ENCODE measurements at regions not wholly inside any gene's neighbourhood (a gene's known extent, or its start where the extent isn't known, plus 50 kb on each side); places are given as distances from the start of the nearest gene placed in this dataset.
A peak's percentile ranks its signal among the peaks of the same experiment; 100 is the strongest.

DNA sequence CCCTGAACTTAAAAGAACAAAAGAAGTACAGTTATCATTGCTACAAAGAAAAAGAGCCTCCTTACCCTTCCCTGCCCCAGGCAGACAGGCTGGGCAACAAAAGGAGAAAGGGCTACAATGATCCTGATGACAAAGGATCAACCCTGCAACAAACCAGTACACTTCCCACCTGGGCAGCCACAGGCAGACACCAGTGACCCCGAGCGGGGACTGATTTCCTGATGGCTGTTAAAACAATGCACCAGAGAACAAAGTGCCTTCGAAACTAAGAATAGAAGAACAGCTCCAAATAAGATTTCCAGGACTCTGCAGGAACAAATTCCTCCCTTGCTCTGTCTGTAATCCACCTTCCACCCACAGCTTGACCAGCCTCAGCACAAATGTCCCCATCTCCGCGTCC is 106.3 kb upstream of the ARHGEF3 start:
- ATAC-seq (no peak), DNase-seq (no peak)
- Histone ChIP-seq H3K9me3 (ENCODE audit: control insufficient read depth, insufficient read depth, low read length) (no peaks in the 10 kb centered on the region), H3K4me3 (ENCODE audit: low read length) (no peak overlapping the region), H3K27ac (ENCODE audit: low read length) (no peak overlapping the region), H3K4me1 (ENCODE audit: control insufficient read depth, insufficient read depth, low read length) (no peaks in the 10 kb centered on the region), H3K36me3 (ENCODE audit: control insufficient read depth, insufficient read depth, low read length) (peaks cover 5% of the 10 kb centered on the region), H3K27me3 (ENCODE audit: control insufficient read depth, insufficient read depth, low read length) (no peaks in the 10 kb centered on the region)
- Mint-ChIP-seq H3K27me3 (ENCODE audit: low read depth in 2 of 2) (no peaks in the 10 kb centered on the region), H3K4me1 (peaks cover 26 to 32% of the 10 kb centered on the region in 2 donors), H3K27ac (no peak overlapping the region), H3K9me3 (no peaks in the 10 kb centered on the region), H3K4me3 (no peak overlapping the region), H3K36me3 (no peaks in the 10 kb centered on the region)
- TF ChIP-seq, protein P1, sequence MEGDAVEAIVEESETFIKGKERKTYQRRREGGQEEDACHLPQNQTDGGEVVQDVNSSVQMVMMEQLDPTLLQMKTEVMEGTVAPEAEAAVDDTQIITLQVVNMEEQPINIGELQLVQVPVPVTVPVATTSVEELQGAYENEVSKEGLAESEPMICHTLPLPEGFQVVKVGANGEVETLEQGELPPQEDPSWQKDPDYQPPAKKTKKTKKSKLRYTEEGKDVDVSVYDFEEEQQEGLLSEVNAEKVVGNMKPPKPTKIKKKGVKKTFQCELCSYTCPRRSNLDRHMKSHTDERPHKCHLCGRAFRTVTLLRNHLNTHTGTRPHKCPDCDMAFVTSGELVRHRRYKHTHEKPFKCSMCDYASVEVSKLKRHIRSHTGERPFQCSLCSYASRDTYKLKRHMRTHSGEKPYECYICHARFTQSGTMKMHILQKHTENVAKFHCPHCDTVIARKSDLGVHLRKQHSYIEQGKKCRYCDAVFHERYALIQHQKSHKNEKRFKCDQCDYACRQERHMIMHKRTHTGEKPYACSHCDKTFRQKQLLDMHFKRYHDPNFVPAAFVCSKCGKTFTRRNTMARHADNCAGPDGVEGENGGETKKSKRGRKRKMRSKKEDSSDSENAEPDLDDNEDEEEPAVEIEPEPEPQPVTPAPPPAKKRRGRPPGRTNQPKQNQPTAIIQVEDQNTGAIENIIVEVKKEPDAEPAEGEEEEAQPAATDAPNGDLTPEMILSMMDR (IDR thresholded peaks at IDR 0.05): no peak
- 73% methylated on average over 5 of the region's 5 CpGs for WGBS (ENCODE audit: insufficient coverage)
- intact Hi-C loops (cut with micrococcal nuclease): no loop called here

- Mint-ChIP-seq H3K27me3 (ENCODE audit: low read depth in 2 of 2) (no peaks in the 10 kb centered on the region), H3K27ac (no peak overlapping the region), H3K9me3 (no peaks in the 10 kb centered on the region), H3K4me1 (peaks cover 48 to 49% of the 10 kb centered on the region in 2 donors), H3K4me3 (no peak overlapping the region), H3K36me3 (no peaks in the 10 kb centered on the region)
- Histone ChIP-seq H3K27me3 (ENCODE audit: control insufficient read depth, insufficient read depth, low read length) (no peaks in the 10 kb centered on the region), H3K27ac (ENCODE audit: low read length) (no peak overlapping the region), H3K4me1 (ENCODE audit: control insufficient read depth, insufficient read depth, low read length) (no peaks in the 10 kb centered on the region), H3K36me3 (ENCODE audit: control insufficient read depth, insufficient read depth, low read length) (no peaks in the 10 kb centered on the region), H3K4me3 (ENCODE audit: low read length) (no peak overlapping the region), H3K9me3 (ENCODE audit: control insufficient read depth, insufficient read depth, low read length) (no peaks in the 10 kb centered on the region)
- DNase-seq (no peak), ATAC-seq (no peak)
- intact Hi-C loops (cut with micrococcal nuclease): no loop called here
- TF ChIP-seq, protein P1 (IDR thresholded peaks at IDR 0.05): no peak
- 89% methylated on average over 6 of the region's 6 CpGs for WGBS (ENCODE audit: insufficient coverage)
These were observed 102.9 kb upstream of the ARHGEF3 start for GRCh38 chr3:56904552-56905215.

DNA sequence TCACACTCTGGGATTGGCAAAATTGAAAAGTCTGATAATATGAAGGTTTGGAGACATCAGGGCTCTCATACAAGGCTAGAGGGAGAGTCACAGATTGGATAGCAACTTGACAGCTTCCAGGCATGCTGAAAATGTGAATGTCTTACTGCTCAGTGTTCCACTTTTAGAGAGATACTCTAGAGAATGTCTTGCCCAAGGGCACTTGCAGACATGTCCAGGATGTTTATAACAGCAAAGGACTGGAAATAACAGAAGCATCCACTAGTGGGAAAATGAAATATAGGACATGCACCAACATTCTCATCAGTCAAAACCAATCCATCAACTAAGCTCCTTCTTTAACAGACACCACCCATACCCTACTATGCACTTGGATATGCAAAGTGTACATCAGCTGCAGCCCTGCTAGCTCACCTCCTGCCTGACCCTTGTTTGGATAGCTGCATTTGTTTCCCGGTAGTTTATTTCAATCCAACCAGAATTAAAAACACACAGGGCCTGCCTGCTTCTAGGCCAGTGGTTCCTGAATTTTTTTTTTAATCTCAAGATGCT is 101.6 kb upstream of the ARHGEF3 start:
- Mint-ChIP-seq H3K9me3 (no peaks in the 10 kb centered on the region), H3K4me3 (no peak overlapping the region), H3K4me1 (peaks cover 45 to 47% of the 10 kb centered on the region in 2 donors), H3K27ac (peak overlapping the region in 1 of 2 donors; percentile 11), H3K27me3 (ENCODE audit: low read depth in 2 of 2) (no peaks in the 10 kb centered on the region), H3K36me3 (no peaks in the 10 kb centered on the region)
- TF ChIP-seq, protein P1 (IDR thresholded peaks at IDR 0.05): no peak
- 100% methylated on average over 1 of the region's 1 CpG for WGBS (ENCODE audit: insufficient coverage)
- no peak for DNase-seq
- Histone ChIP-seq H3K27me3 (ENCODE audit: control insufficient read depth, insufficient read depth, low read length) (no peaks in the 10 kb centered on the region), H3K4me3 (ENCODE audit: low read length) (no peak overlapping the region), H3K9me3 (ENCODE audit: control insufficient read depth, insufficient read depth, low read length) (no peaks in the 10 kb centered on the region), H3K27ac (ENCODE audit: low read length) (no peak overlapping the region), H3K36me3 (ENCODE audit: control insufficient read depth, insufficient read depth, low read length) (no peaks in the 10 kb centered on the region), H3K4me1 (ENCODE audit: control insufficient read depth, insufficient read depth, low read length) (no peaks in the 10 kb centered on the region)
- intact Hi-C loops (cut with micrococcal nuclease): no loop called here
- ATAC-seq: no peak

Data from natural killer cell (primary cell).